ENCODE measurements at regions not wholly inside any gene's neighbourhood (a gene's known extent, or its start where the extent isn't known, plus 50 kb on each side); places are given as distances from the start of the nearest gene placed in this dataset.

- H3K4me3 ChIP-seq (ENCODE audit: extremely low read depth in 1 of 4, insufficient read depth in 2 of 4, low read depth in 3 of 4, low read length in 4 of 4), result no peak overlapping the region
- H3K4me2 ChIP-seq (ENCODE audit: insufficient read depth in 1 of 2, low read depth in 2 of 2, low read length in 2 of 2), result no peak overlapping the region
- no peaks in the 10 kb centered on the region for H3K9me3 ChIP-seq (ENCODE audit: insufficient read depth in 2 of 2, low read depth in 1 of 2, low read length in 1 of 2)
- H2BK15ac ChIP-seq (ENCODE audit: low read length), result no peak overlapping the region
- no peak overlapping the region for H2BK12ac ChIP-seq (ENCODE audit: low read depth, low read length)
- WGBS, 2 experiments (ENCODE audit: extremely low coverage in 1 of 2, insufficient coverage in 1 of 2, insufficient read length in 1 of 2, insufficient replicate concordance in 2 of 2, low coverage in 1 of 2, low lambda C conversion rate in 2 of 2, missing lambda C conversion rate in 1 of 2), result 84% methylated on average over 6 of the region's 8 CpGs; no CpG with 5 or more reads in 1 of the 2 experiments
- no peaks in the 10 kb centered on the region for H3K4me1 ChIP-seq (replicated peaks in 1 of 4; ENCODE audit: control insufficient read depth in 3 of 4, insufficient read depth in 4 of 4, low read length in 3 of 4)
- H4K20me1 ChIP-seq (replicated peaks in 1 of 2; ENCODE audit: control insufficient read depth in 1 of 2, insufficient read depth in 2 of 2, low read length in 2 of 2), result no peaks in the 10 kb centered on the region
- H3K56ac ChIP-seq (replicated peaks; ENCODE audit: insufficient read length, low read depth, low read length), result no peak overlapping the region
- FAIRE-seq (no peak), DNase-seq (ENCODE audit: low read depth in 1 of 2, low spot score in 2 of 2) (no peak)
- no peak overlapping the region for H2BK5ac ChIP-seq (ENCODE audit: low read depth, low read length)
- CTCF ChIA-PET (ENCODE audit: partially characterized antibody), result no interaction called here
- H3K79me2 ChIP-seq (ENCODE audit: control insufficient read depth in 1 of 2, insufficient read depth in 2 of 2, low read length in 2 of 2), result no peaks in the 10 kb centered on the region
- H2BK20ac ChIP-seq (ENCODE audit: low read length), result no peak overlapping the region
- no peaks in the 10 kb centered on the region for H3K79me1 ChIP-seq (ENCODE audit: low read depth, low read length)
- H3K14ac ChIP-seq (ENCODE audit: insufficient read length), result no peak overlapping the region
- H2AFZ ChIP-seq (ENCODE audit: low read length), result no peak overlapping the region
- no peak overlapping the region for H4K5ac ChIP-seq (ENCODE audit: insufficient read length, low read depth, low read length)
- H2AK5ac ChIP-seq (ENCODE audit: low read depth, low read length), result no peak overlapping the region
- no peak overlapping the region for H3K23ac ChIP-seq (ENCODE audit: insufficient read length)
- POLR2A ChIA-PET (ENCODE audit: partially characterized antibody), result no interaction called here
- H3K36me3 ChIP-seq (ENCODE audit: control insufficient read depth in 2 of 4, insufficient read depth in 4 of 4, low read length in 3 of 4), result no peaks in the 10 kb centered on the region
- no peak overlapping the region for H3K27ac ChIP-seq (ENCODE audit: low read depth, low read length)
- no peaks in the 10 kb centered on the region for H3K23me2 ChIP-seq (ENCODE audit: low read depth, low read length)
- H2BK120ac ChIP-seq (replicated peaks; ENCODE audit: low read depth, low read length), result no peak overlapping the region
- no peak overlapping the region for H4K8ac ChIP-seq (ENCODE audit: extremely low read depth, insufficient read depth, low read length)
- H3K18ac ChIP-seq (ENCODE audit: extremely low read depth, low read length), result no peak overlapping the region
- no peak overlapping the region for H4K91ac ChIP-seq (replicated peaks; ENCODE audit: insufficient read length, low read length)
- no peak overlapping the region for H3K9ac ChIP-seq (replicated peaks in 1 of 4; ENCODE audit: extremely low read depth in 1 of 4, low read depth in 3 of 4, low read length in 3 of 4)
- H3K27me3 ChIP-seq (replicated peaks in 1 of 4; ENCODE audit: control insufficient read depth in 3 of 4, extremely low read depth in 1 of 4, insufficient read depth in 3 of 4, low read length in 3 of 4), result no peaks in the 10 kb centered on the region
- H3K4ac ChIP-seq (replicated peaks; ENCODE audit: insufficient read length, low read depth, low read length), result no peak overlapping the region
- TF ChIP-seq, protein P1, sequence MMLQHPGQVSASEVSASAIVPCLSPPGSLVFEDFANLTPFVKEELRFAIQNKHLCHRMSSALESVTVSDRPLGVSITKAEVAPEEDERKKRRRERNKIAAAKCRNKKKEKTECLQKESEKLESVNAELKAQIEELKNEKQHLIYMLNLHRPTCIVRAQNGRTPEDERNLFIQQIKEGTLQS (IDR thresholded peaks at IDR 0.05; ENCODE audit: insufficient read depth, low read depth, low read length), result no peak
- TF ChIP-seq CBX8 (IDR thresholded peaks at IDR 0.05; ENCODE audit: borderline replicate concordance, low read depth, low read length), result no peak
- no peak for TF ChIP-seq SP1 (IDR thresholded peaks at IDR 0.05; ENCODE audit: low read depth, low read length)
- no peak for TF ChIP-seq RFX5 (IDR thresholded peaks at IDR 0.05; ENCODE audit: borderline replicate concordance, low read depth, low read length)
- no peak for TF ChIP-seq MAX (IDR thresholded peaks at IDR 0.05)
- TF ChIP-seq ATF2 (IDR thresholded peaks at IDR 0.05; ENCODE audit: low read length), result no peak
- no peak for TF ChIP-seq SP4 (IDR thresholded peaks at IDR 0.05; ENCODE audit: low read length)
- TF ChIP-seq NANOG (IDR thresholded peaks at IDR 0.05; ENCODE audit: insufficient read depth, low read depth, low read length, poor library complexity, severe bottlenecking), result no peak
- no peak for TF ChIP-seq YY1 (IDR thresholded peaks at IDR 0.05; ENCODE audit: low read depth, low read length)
- no peak for TF ChIP-seq TBP (IDR thresholded peaks at IDR 0.05; ENCODE audit: low read depth, low read length)
- TF ChIP-seq JUND (IDR thresholded peaks at IDR 0.05; ENCODE audit: low read length), result no peak
- no peak for TF ChIP-seq SAP30 (IDR thresholded peaks at IDR 0.05; ENCODE audit: insufficient read depth, insufficient replicate concordance, low read length)
Measured at GRCh38 chrX:146264763-146265375, 447.2 kb downstream of the SLITRK2 start.
